ENCODE measurements at regions not wholly inside any gene's neighbourhood (a gene's known extent, or its start where the extent isn't known, plus 50 kb on each side); places are given as distances from the start of the nearest gene placed in this dataset.

DNA sequence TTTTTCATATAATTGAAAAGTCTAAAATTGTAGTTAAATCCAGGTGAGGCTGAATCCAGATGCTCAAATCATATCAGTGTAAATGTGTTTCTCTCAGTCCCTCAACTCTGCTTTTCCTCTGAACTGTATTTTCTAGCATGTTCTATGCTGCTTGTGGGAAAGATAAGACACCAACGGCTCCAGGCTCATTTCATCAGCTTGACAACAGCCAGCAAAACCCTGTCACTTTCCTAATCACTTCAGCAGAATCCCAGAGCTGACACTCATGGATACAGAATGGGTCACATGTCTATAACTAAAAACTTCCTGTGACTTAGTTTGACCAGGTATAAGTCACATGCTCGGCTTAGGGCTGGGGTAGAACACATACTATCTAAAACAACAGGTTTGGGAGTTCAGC is 179.4 kb upstream of the ADRA1B start:
- TF ChIP-seq MYC (IDR thresholded peaks at IDR 0.05; ENCODE audit: low read depth, low read length) (no peak), EZH2 (IDR thresholded peaks at IDR 0.05; ENCODE audit: borderline replicate concordance, low read depth, low read length, severe bottlenecking) (no peak), POLR2A (IDR thresholded peaks at IDR 0.05; ENCODE audit: low read depth, low read length) (no peak), POLR2AphosphoS5 (IDR thresholded peaks at IDR 0.05; ENCODE audit: insufficient read depth, low read depth, low read length) (no peak), FOS (IDR thresholded peaks at IDR 0.05; ENCODE audit: borderline replicate concordance, insufficient read depth, low read length) (no peak), JUN (IDR thresholded peaks at IDR 0.05; ENCODE audit: borderline replicate concordance, insufficient read depth, insufficient read length, low read depth) (no peak)
- TF ChIP-seq, protein P1, sequence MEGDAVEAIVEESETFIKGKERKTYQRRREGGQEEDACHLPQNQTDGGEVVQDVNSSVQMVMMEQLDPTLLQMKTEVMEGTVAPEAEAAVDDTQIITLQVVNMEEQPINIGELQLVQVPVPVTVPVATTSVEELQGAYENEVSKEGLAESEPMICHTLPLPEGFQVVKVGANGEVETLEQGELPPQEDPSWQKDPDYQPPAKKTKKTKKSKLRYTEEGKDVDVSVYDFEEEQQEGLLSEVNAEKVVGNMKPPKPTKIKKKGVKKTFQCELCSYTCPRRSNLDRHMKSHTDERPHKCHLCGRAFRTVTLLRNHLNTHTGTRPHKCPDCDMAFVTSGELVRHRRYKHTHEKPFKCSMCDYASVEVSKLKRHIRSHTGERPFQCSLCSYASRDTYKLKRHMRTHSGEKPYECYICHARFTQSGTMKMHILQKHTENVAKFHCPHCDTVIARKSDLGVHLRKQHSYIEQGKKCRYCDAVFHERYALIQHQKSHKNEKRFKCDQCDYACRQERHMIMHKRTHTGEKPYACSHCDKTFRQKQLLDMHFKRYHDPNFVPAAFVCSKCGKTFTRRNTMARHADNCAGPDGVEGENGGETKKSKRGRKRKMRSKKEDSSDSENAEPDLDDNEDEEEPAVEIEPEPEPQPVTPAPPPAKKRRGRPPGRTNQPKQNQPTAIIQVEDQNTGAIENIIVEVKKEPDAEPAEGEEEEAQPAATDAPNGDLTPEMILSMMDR (IDR thresholded peaks at IDR 0.05; ENCODE audit: extremely low read depth in 1 of 2, insufficient read depth in 1 of 2, low read depth in 1 of 2, low read length in 2 of 2) = no peak
- TF ChIP-seq, protein P2, sequence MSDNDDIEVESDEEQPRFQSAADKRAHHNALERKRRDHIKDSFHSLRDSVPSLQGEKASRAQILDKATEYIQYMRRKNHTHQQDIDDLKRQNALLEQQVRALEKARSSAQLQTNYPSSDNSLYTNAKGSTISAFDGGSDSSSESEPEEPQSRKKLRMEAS (IDR thresholded peaks at IDR 0.05; ENCODE audit: insufficient read depth, insufficient read length) = no peak
